ENCODE measurements at regions not wholly inside any gene's neighbourhood (a gene's known extent, or its start where the extent isn't known, plus 50 kb on each side); places are given as distances from the start of the nearest gene placed in this dataset.
"Not testable (repeated sequence)": the region's sequence is repeated elsewhere in the genome, so short reads cannot be mapped to it uniquely, and the experiment has no call there.

- Mint-ChIP-seq H3K27ac (no peak overlapping the region), H3K4me1 (no peaks in the 10 kb centered on the region), H3K27me3 (ENCODE audit: low read depth in 2 of 2) (no peaks in the 10 kb centered on the region), H3K4me3 (no peak overlapping the region), H3K9me3 (peaks cover 19 to 24% of the 10 kb centered on the region in 2 donors), H3K36me3 (peaks cover 8% of the 10 kb centered on the region)
- Histone ChIP-seq H3K4me1 (ENCODE audit: control insufficient read depth, insufficient read depth, low read length) (no peaks in the 10 kb centered on the region), H3K27me3 (ENCODE audit: control insufficient read depth, insufficient read depth, low read length) (no peaks in the 10 kb centered on the region), H3K27ac (ENCODE audit: low read length) (no peak overlapping the region), H3K36me3 (ENCODE audit: control insufficient read depth, insufficient read depth, low read length) (no peaks in the 10 kb centered on the region), H3K4me3 (ENCODE audit: low read length) (no peak overlapping the region), H3K9me3 (ENCODE audit: control insufficient read depth, insufficient read depth, low read length) (peaks cover 15% of the 10 kb centered on the region)
- no peak for DNase-seq
- 50% methylated on average over 4 of the region's 4 CpGs for WGBS (ENCODE audit: insufficient coverage)
- ATAC-seq, result no peak
- no peak for TF ChIP-seq CTCF (IDR thresholded peaks at IDR 0.05)
- intact Hi-C loops (cut with micrococcal nuclease), result no loop called here
Measured at GRCh38 chr13:108069521-108070210, 145.7 kb downstream of the LIG4 start.

GRCh38 chr13:108064372-108064771, 151.0 kb downstream of the LIG4 start:
- peaks cover 17 to 24% of the 10 kb centered on the region in 2 donors for H3K9me3 Mint-ChIP-seq
- H3K4me3 Mint-ChIP-seq; H3K36me3 Mint-ChIP-seq; intact Hi-C loops (cut with micrococcal nuclease); ATAC-seq; H3K27me3 ChIP-seq (ENCODE audit: control insufficient read depth, insufficient read depth, low read length); H3K9me3 ChIP-seq (ENCODE audit: control insufficient read depth, insufficient read depth, low read length); H3K27ac Mint-ChIP-seq; H3K4me1 ChIP-seq (ENCODE audit: control insufficient read depth, insufficient read depth, low read length); H3K4me1 Mint-ChIP-seq; H3K4me3 ChIP-seq (ENCODE audit: low read length); H3K27me3 Mint-ChIP-seq (ENCODE audit: low read depth in 2 of 2); H3K36me3 ChIP-seq (ENCODE audit: control insufficient read depth, insufficient read depth, low read length); DNase-seq; H3K27ac ChIP-seq (ENCODE audit: low read length): not testable (repeated sequence)
- WGBS (ENCODE audit: insufficient coverage), result 100% methylated on average over 1 of the region's 1 CpG

- ATAC-seq (no peak), DNase-seq (no peak)
- Histone ChIP-seq H3K4me1 (ENCODE audit: control insufficient read depth, insufficient read depth, low read length) (no peaks in the 10 kb centered on the region), H3K36me3 (ENCODE audit: control insufficient read depth, insufficient read depth, low read length) (no peaks in the 10 kb centered on the region), H3K27me3 (ENCODE audit: control insufficient read depth, insufficient read depth, low read length) (no peaks in the 10 kb centered on the region), H3K9me3 (ENCODE audit: control insufficient read depth, insufficient read depth, low read length) (peaks cover 12% of the 10 kb centered on the region), H3K27ac (ENCODE audit: low read length) (no peak overlapping the region), H3K4me3 (ENCODE audit: low read length) (no peak overlapping the region)
- no peak for TF ChIP-seq CTCF (IDR thresholded peaks at IDR 0.05)
- Mint-ChIP-seq H3K4me1 (no peaks in the 10 kb centered on the region), H3K9me3 (peaks cover 15 to 20% of the 10 kb centered on the region in 2 donors), H3K27me3 (ENCODE audit: low read depth in 2 of 2) (no peaks in the 10 kb centered on the region), H3K36me3 (no peaks in the 10 kb centered on the region), H3K4me3 (no peak overlapping the region), H3K27ac (no peak overlapping the region)
- intact Hi-C loops (cut with micrococcal nuclease), result no loop called here
- WGBS (ENCODE audit: insufficient coverage), result 90% methylated on average over 6 of the region's 6 CpGs
Measured at GRCh38 chr13:108060111-108060510, 155.2 kb downstream of the LIG4 start.

GRCh38 chr13:108056278-108056677, 159.1 kb downstream of the LIG4 start:
- Mint-ChIP-seq H3K4me3 (no peak overlapping the region), H3K36me3 (no peaks in the 10 kb centered on the region), H3K27ac (no peak overlapping the region), H3K4me1 (no peaks in the 10 kb centered on the region), H3K27me3 (ENCODE audit: low read depth in 2 of 2) (no peaks in the 10 kb centered on the region), H3K9me3 (peaks cover 13 to 17% of the 10 kb centered on the region in 2 donors)
- H3K4me1 ChIP-seq (ENCODE audit: control insufficient read depth, insufficient read depth, low read length), result no peaks in the 10 kb centered on the region
- 100% methylated on average over 1 of the region's 2 CpGs for WGBS (ENCODE audit: insufficient coverage)
- H3K27me3 ChIP-seq (ENCODE audit: control insufficient read depth, insufficient read depth, low read length), result no peaks in the 10 kb centered on the region
- no peaks in the 10 kb centered on the region for H3K36me3 ChIP-seq (ENCODE audit: control insufficient read depth, insufficient read depth, low read length)
- peaks cover 13% of the 10 kb centered on the region for H3K9me3 ChIP-seq (ENCODE audit: control insufficient read depth, insufficient read depth, low read length)
- no peak for DNase-seq
- no peak for ATAC-seq
- TF ChIP-seq CTCF (IDR thresholded peaks at IDR 0.05), result no peak
- intact Hi-C loops (cut with micrococcal nuclease), result no loop called here
- no peak overlapping the region for H3K27ac ChIP-seq (ENCODE audit: low read length)
- H3K4me3 ChIP-seq (ENCODE audit: low read length), result no peak overlapping the region

All from natural killer cell (primary cell).